G401.6 (cell line): ENCODE measurements at regions not wholly inside any gene's neighbourhood (a gene's known extent, or its start where the extent isn't known, plus 50 kb on each side); places are given as distances from the start of the nearest gene placed in this dataset.

Experiments used
- FAIRE-seq: peaks from 2 replicates; lab custom pipeline; 2012; peaks lifted over from hg19 to GRCh38; lab: Jason Lieb, UNC

- FAIRE-seq = no peak
Observed at GRCh38 chr12:19829100-19829853, 390.0 kb downstream of the AEBP2 start.

GRCh38 chr12:19830446-19830845, 391.2 kb downstream of the AEBP2 start:
- FAIRE-seq = no peak

GRCh38 chr12:19833775-19834501, 394.6 kb downstream of the AEBP2 start:
- FAIRE-seq = no peak

DNA sequence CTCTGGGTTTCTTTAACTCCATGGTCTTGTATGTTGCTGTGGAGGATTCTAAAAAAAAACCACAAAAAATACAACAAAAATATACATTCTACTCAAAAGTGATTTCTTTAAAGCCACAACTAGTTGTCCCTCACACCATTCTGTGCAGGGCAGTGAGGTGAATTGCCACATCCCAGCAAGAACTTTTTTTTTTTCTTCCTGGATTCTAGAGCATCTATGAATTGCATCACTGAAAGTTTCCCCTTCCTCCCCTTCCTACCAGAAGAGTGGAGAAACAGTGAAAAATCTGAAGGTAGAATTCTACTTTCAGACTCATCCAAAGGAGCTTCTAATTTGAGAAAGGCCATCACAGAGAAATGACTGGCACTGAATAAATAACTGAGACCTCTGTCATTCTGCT, 395.3 kb downstream of the AEBP2 start:
- no peak for FAIRE-seq

- no peak for FAIRE-seq
Observed at GRCh38 chr12:19836056-19836455, 396.8 kb downstream of the AEBP2 start.

- FAIRE-seq = no peak
Observed at GRCh38 chr12:19836456-19836855, 397.2 kb downstream of the AEBP2 start.

- FAIRE-seq = no peak
Observed at GRCh38 chr12:19837543-19837942, 398.3 kb downstream of the AEBP2 start.

DNA sequence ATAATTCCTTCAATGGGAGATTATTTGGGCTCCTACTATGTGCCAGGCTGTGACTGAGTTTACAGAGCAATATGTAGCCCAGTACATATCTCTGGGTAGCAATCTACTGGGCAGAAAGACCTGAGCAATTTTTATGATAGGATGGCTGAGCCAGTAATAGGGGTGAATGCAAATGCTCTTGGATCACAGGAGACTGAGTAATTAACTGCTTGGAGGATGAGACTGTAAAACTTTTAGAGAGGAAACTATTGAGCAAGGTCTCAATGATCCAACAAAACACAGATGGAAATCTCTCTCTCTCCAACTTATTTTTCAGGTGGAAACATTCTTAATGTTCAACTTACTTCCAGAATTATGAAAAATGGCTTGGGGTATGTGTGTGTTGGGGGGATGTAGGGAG, 402.2 kb downstream of the AEBP2 start:
- FAIRE-seq = no peak

DNA sequence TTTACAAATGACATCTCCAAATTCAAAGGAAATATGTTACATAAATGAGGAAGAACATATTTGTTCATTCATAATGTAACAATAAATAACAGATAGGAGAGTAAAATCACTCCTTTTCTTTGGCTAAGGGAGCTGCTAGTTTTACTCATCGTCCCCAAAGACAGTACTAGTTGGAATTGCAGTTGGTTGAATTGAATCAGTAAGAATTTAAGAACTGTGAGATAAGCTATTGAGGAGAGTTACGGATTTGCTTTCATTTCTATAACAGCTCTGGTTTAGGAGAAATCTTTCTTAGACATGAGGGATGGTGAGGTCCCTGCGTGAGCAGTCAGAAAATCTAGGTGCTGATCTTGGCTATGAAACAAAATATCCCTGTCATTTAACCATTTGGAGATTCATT, 402.8 kb downstream of the AEBP2 start:
- FAIRE-seq = no peak

- FAIRE-seq = no peak
Observed at GRCh38 chr12:19844224-19844623, 404.9 kb downstream of the AEBP2 start.

DNA sequence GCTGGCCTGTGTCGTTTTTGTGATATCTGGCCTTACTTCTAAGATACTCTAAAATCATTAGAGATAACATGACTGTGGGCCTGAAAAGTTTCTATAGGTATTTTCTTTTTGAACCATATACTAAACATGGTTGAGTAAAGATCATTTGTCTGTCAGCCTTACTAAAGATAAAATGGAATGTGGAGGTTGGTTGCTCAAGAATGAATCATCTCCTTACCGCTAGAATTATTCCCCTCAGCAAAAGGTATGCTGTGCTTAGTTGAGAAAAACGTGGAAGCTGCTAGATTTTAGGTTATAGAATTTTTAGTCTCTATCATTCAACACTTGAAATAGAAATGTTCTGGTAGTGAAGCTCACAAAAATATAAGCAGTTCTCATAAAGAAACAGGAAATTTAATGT, 407.3 kb downstream of the AEBP2 start:
- FAIRE-seq = no peak

- FAIRE-seq = no peak
Observed at GRCh38 chr12:19847294-19848059, 408.2 kb downstream of the AEBP2 start.

GRCh38 chr12:19848421-19848820, 409.1 kb downstream of the AEBP2 start:
- no peak for FAIRE-seq

DNA sequence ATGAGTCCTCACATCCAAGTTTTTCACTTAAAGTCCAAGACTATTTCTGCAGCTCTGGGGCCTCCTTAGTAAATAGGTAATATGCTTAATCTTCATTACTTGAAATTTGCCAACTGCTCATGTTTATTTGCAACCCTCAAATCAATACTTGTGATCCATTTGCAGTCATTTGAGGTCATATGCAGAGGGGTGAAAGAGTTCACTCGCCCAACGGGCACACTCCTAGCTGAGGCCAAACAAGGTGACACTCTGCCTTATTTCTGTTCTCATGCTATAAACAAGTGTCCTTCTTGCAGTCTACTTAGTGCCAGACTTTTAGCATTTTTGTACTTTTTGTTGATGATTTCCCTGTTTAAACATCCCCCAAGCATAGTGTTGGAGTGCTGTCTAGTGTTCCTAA, 409.9 kb downstream of the AEBP2 start:
- no peak for FAIRE-seq

- FAIRE-seq = no peak
Observed at GRCh38 chr12:19850346-19851065, 411.2 kb downstream of the AEBP2 start.

DNA sequence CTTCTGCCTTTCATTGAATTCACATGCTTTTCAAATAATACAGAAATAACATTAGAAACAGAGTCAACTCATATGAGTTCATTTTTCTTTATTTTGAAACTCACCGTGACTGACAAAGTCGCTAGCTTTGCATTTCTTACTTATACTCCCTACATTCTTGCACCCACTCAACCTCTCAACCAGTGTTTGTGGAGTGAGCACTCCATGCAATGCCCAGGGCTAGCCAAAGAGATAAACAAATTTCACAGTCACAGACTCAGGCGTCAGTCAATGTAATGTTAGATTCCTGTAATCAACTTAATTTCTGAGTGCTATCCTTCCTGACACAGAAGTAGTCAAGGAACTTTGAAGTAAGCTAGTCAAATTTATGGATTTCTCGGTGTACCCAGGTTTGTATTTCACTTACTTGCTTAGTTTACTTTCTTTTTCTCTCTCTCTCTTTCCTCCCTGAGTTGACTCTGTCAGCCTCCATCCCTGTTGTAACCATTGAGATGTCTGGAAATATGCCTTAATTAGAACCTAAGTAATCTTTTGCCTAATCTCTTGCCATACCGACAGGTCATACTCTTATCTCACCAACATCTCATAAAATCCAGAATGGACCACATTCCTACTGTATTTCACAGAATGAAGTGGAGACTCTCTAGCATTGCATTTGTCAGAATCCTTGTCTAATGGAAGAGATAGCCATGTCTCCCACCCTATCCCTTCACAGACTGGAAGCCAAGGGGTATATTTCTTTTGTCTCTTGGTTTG, 413.0 kb downstream of the AEBP2 start:
- no peak for FAIRE-seq

DNA sequence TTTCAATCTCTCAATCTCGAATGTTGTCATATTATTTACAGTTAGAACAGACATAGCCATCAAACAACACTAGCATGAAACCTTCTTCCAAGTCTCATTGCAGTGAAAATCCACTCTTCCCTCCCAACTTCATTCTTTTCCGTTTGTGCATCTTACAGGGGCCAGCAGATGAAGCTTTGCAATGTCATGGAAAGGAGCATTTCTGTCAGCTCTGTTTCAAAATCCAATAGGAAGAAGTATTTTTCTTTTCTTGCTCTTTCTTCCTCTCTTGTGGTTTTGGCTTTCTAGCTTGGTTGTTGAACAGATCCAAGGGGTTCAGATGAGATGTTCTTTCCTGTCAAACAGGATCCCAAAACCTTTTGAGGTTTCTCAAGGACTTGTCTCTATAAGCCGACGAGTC, 416.6 kb downstream of the AEBP2 start:
- no peak for FAIRE-seq

- no peak for FAIRE-seq
Observed at GRCh38 chr12:19856389-19856788, 417.1 kb downstream of the AEBP2 start.

GRCh38 chr12:19857204-19857603, 417.9 kb downstream of the AEBP2 start:
- FAIRE-seq = no peak

GRCh38 chr12:19867151-19867550, 427.9 kb downstream of the AEBP2 start:
- no peak for FAIRE-seq

GRCh38 chr12:19867970-19868369, 428.7 kb downstream of the AEBP2 start:
- no peak for FAIRE-seq

DNA sequence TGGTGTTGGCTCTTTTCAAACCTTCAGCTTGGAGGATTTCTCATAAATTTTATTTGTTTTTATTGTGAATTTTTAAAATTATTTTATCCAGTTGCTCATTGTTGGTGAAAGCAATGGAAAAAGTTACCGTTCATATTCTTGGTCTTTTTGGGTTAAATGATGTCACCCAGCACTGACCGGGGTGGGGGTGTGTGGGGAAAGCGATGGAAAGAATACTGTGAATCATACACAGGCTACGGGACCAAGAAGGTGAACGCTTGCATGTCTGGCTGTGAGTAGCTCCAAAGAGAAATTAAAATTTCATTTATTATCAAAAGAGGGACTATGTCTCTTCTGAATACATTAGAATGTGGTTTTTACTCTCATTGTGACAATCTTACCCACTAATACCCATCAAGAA, 430.1 kb downstream of the AEBP2 start:
- no peak for FAIRE-seq
